ENCODE measurements at regions not wholly inside any gene's neighbourhood (a gene's known extent, or its start where the extent isn't known, plus 50 kb on each side); places are given as distances from the start of the nearest gene placed in this dataset.

GRCh38 chr4:165631208-165631894 is 241.7 kb upstream of the TLL1 start:
- TF ChIP-seq CTCF (IDR thresholded peaks at IDR 0.05) (no peak), POLR2A (IDR thresholded peaks at IDR 0.05) (no peak)
